GM21737 (cell line): ENCODE measurements at regions not wholly inside any gene's neighbourhood (a gene's known extent, or its start where the extent isn't known, plus 50 kb on each side); places are given as distances from the start of the nearest gene placed in this dataset.
A peak's percentile ranks its signal among the peaks of the same experiment; 100 is the strongest.

Experiments used
- ATAC-seq: cut with Tn5 transposase; IDR thresholded peaks from one replicate; pipeline ENCODE4 v1.9.1; 2021; ENCODE audit warnings: mild to moderate bottlenecking, moderate library complexity; ENCODE audit not compliant: unreplicated experiment

GRCh38 chr3:143206955-143207337, 87.4 kb downstream of the CHST2 start:
- ATAC-seq: no peak

- peak; percentile 91 for ATAC-seq
Observed at GRCh38 chr3:143207338-143207961, 87.9 kb downstream of the CHST2 start.

DNA sequence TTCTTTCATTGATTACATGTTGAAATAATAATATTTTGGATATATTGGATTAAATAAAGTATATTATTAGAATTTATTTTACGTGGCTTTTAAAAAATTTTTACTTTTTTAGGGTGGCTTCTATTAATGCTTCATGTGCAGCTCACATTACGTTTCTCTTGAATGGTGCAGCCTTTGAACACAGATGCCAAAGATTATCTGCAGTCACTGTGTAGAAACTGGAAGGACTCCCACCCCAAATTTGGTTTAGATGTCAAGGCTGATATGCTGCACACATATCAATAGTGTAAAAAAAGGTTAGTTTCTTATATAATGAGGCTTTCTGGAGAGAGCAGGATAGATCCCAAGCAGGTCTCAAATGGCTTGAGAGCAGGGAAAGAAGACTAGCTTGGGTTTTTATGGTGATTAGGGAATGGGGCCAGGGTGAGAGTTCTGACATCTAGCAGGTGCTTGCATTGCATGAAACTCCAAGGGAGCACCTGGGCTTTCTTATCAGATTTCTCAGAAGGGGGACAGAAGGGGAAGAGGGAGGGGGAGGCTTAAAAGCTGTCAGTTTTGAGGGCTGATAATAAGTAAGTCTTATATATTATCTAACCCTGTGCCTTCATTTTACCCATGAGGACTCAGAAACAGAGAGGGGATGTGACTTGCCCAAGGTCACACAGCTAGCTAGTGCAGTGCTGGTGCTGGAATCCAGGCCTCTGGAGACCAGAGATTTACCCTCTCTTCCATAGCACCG, 89.6 kb downstream of the CHST2 start:
- no peak for ATAC-seq

DNA sequence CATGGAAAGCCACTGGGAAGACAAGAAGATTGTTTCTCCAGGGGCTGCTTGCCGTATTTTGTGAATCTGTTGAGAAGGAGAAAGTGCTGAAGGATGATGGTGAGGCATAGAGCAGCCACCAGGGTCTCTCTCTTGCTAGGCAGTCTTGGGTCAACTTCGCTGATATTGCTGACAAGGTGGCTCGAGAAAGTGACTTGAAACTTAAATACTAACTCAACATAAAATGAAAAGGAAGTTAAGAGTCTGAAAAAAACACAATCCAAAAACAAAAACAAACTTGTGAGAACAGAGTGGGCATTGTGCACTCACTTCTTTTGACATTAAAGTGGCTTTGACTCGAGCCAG, 90.1 kb downstream of the CHST2 start:
- ATAC-seq: no peak

DNA sequence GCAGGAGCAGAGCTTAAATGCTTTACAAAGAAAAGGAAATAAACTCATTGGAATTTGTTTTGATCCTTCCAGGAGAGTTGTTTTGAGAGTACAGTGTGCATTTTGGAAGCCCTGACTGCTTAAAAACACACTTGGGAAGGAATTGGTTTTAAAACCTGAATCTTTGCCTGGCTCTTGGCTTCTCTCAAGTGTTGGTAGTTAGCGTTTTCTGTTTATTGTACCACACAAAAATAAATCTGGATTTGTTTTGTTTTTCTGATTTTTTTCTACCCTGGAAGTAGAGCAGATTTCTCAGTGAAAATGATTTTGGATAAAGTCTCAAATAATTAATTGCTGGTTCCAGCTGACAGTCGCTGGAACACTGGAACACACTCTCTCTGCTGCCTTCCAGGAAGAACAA, 90.6 kb downstream of the CHST2 start:
- ATAC-seq: no peak

GRCh38 chr3:143215059-143215458, 95.5 kb downstream of the CHST2 start:
- ATAC-seq: no peak
